Endothelial cell of umbilical vein (primary cell): ENCODE measurements at regions not wholly inside any gene's neighbourhood (a gene's known extent, or its start where the extent isn't known, plus 50 kb on each side); places are given as distances from the start of the nearest gene placed in this dataset.

Experiments used
- BruUV-seq: library from RNA; stranded (reverse); fragments of 400-500 nt; replicated peaks from 2 replicates; lab custom pipeline; 2021; lab: Mats Ljungman, UMichigan
- CTCF ChIA-PET: fragments of 300-600, 350-600 bp; sonication (Branson Sonifier 250); formaldehyde crosslinking; loops from one replicate; lab custom pipeline; 2021; ENCODE audit warnings: antibody characterized with exemption, inconsistent platforms; lab: Charles Lee
- POLR2A ChIA-PET: fragments of 300-600, 350-600 bp; sonication (Branson Sonifier 250); formaldehyde crosslinking; loops from one replicate; lab custom pipeline; 2021; ENCODE audit warnings: antibody characterized with exemption, inconsistent platforms; lab: Charles Lee
- DNase-seq: peaks from one replicate; pipeline ENCODE4 v3.0.0-alpha.2; 2011; ENCODE audit warnings: low read depth, low spot score
- FAIRE-seq: peaks from 2 replicates; lab custom pipeline; 2011; peaks lifted over from hg19 to GRCh38; lab: Jason Lieb, UNC
- H2AFZ ChIP-seq: 2 replicates; pipeline ENCODE4 v1.6.0; 2012; ENCODE audit warnings: low read depth, low read length, control low read depth, inconsistent platforms
- H3K27ac ChIP-seq: 2 replicates; pipeline ENCODE4 v1.5.1; 2011; ENCODE audit warnings: low read depth, mild to moderate bottlenecking, control low read depth, low read length, moderate library complexity; ENCODE audit not compliant: insufficient read depth
- H3K27me3 ChIP-seq, 2 experiments: 2 replicates each; pipeline versions ENCODE4 v1.6.0 to v1.6.1; 2011; ENCODE audit warnings: low read length in 2 of 2, mixed read lengths in 1 of 2; ENCODE audit not compliant: control insufficient read depth in 2 of 2, insufficient read depth in 2 of 2
- H3K36me3 ChIP-seq, 2 experiments: 2 replicates in 1 of 2; 3 replicates in 1 of 2; pipeline ENCODE4 v1.5.1; 2011; ENCODE audit warnings: low read length in 2 of 2, mild to moderate bottlenecking in 1 of 2, moderate library complexity in 1 of 2; ENCODE audit not compliant: control insufficient read depth in 2 of 2, insufficient read depth in 2 of 2; ENCODE audit errors: extremely low read depth in 1 of 2
- H3K4me1 ChIP-seq: 3 replicates; pipeline ENCODE4 v1.5.1; 2011; ENCODE audit warnings: mild to moderate bottlenecking, low read length; ENCODE audit not compliant: control insufficient read depth, insufficient read depth; ENCODE audit errors: extremely low read depth
- H3K4me2 ChIP-seq: 2 replicates; pipeline ENCODE4 v1.6.1; 2011; ENCODE audit warnings: low read length, control low read depth, mixed read lengths; ENCODE audit not compliant: insufficient read depth
- H3K4me3 ChIP-seq, 3 experiments: fragments of 200-600 bp in 1 of 3; sonication (generic), shearing (Covaris generic) in 1 of 3; replicated peaks in 1 of 3; 2 replicates each; pipeline ENCODE4 v1.5.1; 2011 to 2016; ENCODE audit warnings: control low read depth in 3 of 3, low read length in 3 of 3, mild to moderate bottlenecking in 2 of 3, inconsistent platforms in 1 of 3, low read depth in 1 of 3, moderate library complexity in 1 of 3; ENCODE audit not compliant: insufficient read depth in 1 of 3
- H3K79me2 ChIP-seq: 2 replicates; pipeline ENCODE4 v1.6.0; 2012; ENCODE audit warnings: low read length, inconsistent platforms; ENCODE audit not compliant: control insufficient read depth, insufficient read depth
- H3K9ac ChIP-seq: replicated peaks from 2 replicates; pipeline ENCODE3; 2011; ENCODE audit warnings: low read length, control low read depth; ENCODE audit not compliant: insufficient read depth; ENCODE audit errors: extremely low read depth
- H3K9me1 ChIP-seq: replicated peaks from 3 replicates; pipeline ENCODE4 v1.6.0; 2011; ENCODE audit warnings: mild to moderate bottlenecking, low read length; ENCODE audit not compliant: control insufficient read depth, insufficient read depth; ENCODE audit errors: extremely low read depth
- H3K9me3 ChIP-seq: replicated peaks from 2 replicates; pipeline ENCODE4 v1.5.1; 2012; ENCODE audit warnings: low read length, inconsistent platforms; ENCODE audit not compliant: control insufficient read depth, insufficient read depth
- H4K20me1 ChIP-seq: replicated peaks from 2 replicates; pipeline ENCODE3; 2011; ENCODE audit warnings: mild to moderate bottlenecking, low read length; ENCODE audit not compliant: control insufficient read depth, insufficient read depth; ENCODE audit errors: extremely low read depth
- CTCF ChIP-seq, 2 donors: IDR thresholded peaks; 1 replicate in 1 of 2; 2 replicates in 1 of 2; pipeline ENCODE4 v1.5.1; 2011; ENCODE audit warnings: low read length in 2 of 2, mild to moderate bottlenecking in 2 of 2, moderate library complexity in 2 of 2, control low read depth in 1 of 2, inconsistent platforms in 1 of 2, low read depth in 1 of 2; ENCODE audit not compliant: insufficient read depth in 1 of 2; ENCODE audit errors: extremely low read depth in 1 of 2
- EZH2 ChIP-seq: IDR thresholded peaks from 2 replicates; pipeline ENCODE4 v1.6.1; 2012; ENCODE audit warnings: borderline replicate concordance, low read depth, mild to moderate bottlenecking, moderate library complexity, low read length, inconsistent platforms; ENCODE audit not compliant: severe bottlenecking
- FOS ChIP-seq: IDR thresholded peaks from 2 replicates; pipeline ENCODE4 v1.6.1; 2011; ENCODE audit warnings: mild to moderate bottlenecking, low read length, moderate library complexity, borderline replicate concordance; ENCODE audit not compliant: insufficient read depth
- GATA2 ChIP-seq: IDR thresholded peaks from 2 replicates; pipeline ENCODE4 v1.7.0; 2011; ENCODE audit warnings: low read depth, mild to moderate bottlenecking, moderate library complexity, mixed read lengths, low read length; ENCODE audit not compliant: insufficient read length, insufficient read depth
- JUN ChIP-seq: IDR thresholded peaks from 2 replicates; pipeline ENCODE4 v1.6.1; 2011; ENCODE audit warnings: borderline replicate concordance, low read depth; ENCODE audit not compliant: insufficient read length, insufficient read depth
- MYC ChIP-seq: IDR thresholded peaks from one replicate; pipeline ENCODE4 v1.6.1; 2011; ENCODE audit warnings: mild to moderate bottlenecking, low read depth, low read length
- POLR2A ChIP-seq: IDR thresholded peaks from 2 replicates; pipeline ENCODE4 v1.6.1; 2012; ENCODE audit warnings: low read depth, mild to moderate bottlenecking, control low read depth, low read length
- POLR2AphosphoS5 ChIP-seq: IDR thresholded peaks from 2 replicates; pipeline ENCODE4 v1.6.1; 2012; ENCODE audit warnings: low read depth, mild to moderate bottlenecking, control low read depth, low read length, moderate library complexity; ENCODE audit not compliant: insufficient read depth
- dilution Hi-C: fragments of 300-500 bp; cut with MboI; formaldehyde crosslinking; loops from one replicate; pipeline ENCODE4 v1.15.0; 2019; ENCODE audit warnings: low sequenced_read_pairs; ENCODE audit not compliant: extremely low pct_ligation_motif_present
- intact Hi-C: fragments of 100-400 bp; cut with micrococcal nuclease; formaldehyde crosslinking; loops from one replicate; pipeline ENCODE4 v1.10.0; 2022
- TF ChIP-seq, protein P1 (sequence below): IDR thresholded peaks from 2 replicates; pipeline ENCODE4 v1.6.1; 2011; ENCODE audit not compliant: insufficient read depth, insufficient read length

DNA sequence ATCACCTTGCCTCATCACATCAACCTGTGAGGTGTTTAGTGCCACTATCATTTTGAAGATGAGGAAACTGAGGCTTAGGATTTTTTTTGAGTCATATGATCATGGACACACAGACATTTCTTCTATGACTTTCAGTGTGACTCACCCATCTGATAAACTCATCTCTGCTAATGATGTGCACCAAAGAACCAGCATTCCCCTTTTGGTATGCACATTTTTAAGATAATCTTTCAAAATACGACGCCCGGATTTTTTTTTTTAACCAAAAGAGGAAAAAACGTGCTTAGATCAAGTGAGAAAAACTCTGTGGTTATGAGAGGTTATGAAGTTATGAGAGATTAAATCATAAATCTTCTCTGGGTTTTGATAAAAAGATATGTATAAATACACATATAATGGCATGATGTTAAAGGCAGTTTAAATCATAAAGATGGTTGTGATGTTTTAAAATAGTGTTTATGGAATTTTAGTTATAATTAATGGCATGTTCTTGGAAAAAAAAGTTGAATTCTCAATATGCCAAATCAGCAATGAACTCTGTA, 948.1 kb downstream of the TMTC2 start:
- dilution Hi-C loops: no loop called here
- Histone ChIP-seq H4K20me1 (no peaks in the 10 kb centered on the region), H3K36me3 (no peaks in the 10 kb centered on the region), H3K9ac (no peak overlapping the region), H2AFZ (no peak overlapping the region), H3K4me1 (no peaks in the 10 kb centered on the region), H3K27me3 (no peaks in the 10 kb centered on the region), H3K4me2 (no peak overlapping the region), H3K4me3 (no peak overlapping the region), H3K27ac (no peak overlapping the region), H3K79me2 (no peaks in the 10 kb centered on the region), H3K9me3 (no peaks in the 10 kb centered on the region), H3K9me1 (no peaks in the 10 kb centered on the region)
- TF ChIP-seq EZH2: no peak
- no peak for TF ChIP-seq FOS
- no peak for TF ChIP-seq JUN
- TF ChIP-seq POLR2AphosphoS5: no peak
- TF ChIP-seq CTCF (IDR thresholded peaks at IDR 0.05; ENCODE audit: extremely low read depth in 1 of 2, insufficient read depth in 1 of 2, low read depth in 1 of 2, low read length in 2 of 2): no peak
- TF ChIP-seq POLR2A: no peak
- no peak for TF ChIP-seq MYC
- TF ChIP-seq, protein P1, sequence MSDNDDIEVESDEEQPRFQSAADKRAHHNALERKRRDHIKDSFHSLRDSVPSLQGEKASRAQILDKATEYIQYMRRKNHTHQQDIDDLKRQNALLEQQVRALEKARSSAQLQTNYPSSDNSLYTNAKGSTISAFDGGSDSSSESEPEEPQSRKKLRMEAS: no peak
- no peak for TF ChIP-seq GATA2
- FAIRE-seq (no peak), DNase-seq (no peak)
- BruUV-seq: no TSS peak
- intact Hi-C loops: no loop called here
- ChIA-PET CTCF (no interaction called here), POLR2A (no interaction called here)
